Fibroblast of gingiva (primary cell): ENCODE measurements at regions not wholly inside any gene's neighbourhood (a gene's known extent, or its start where the extent isn't known, plus 50 kb on each side); places are given as distances from the start of the nearest gene placed in this dataset.
"Not testable (repeated sequence)": the region's sequence is repeated elsewhere in the genome, so short reads cannot be mapped to it uniquely, and the experiment has no call there.

Source experiments
- DNase-seq: peaks from one replicate; pipeline ENCODE4 v3.0.0-alpha.2; 2011; ENCODE audit warnings: low read depth

DNA sequence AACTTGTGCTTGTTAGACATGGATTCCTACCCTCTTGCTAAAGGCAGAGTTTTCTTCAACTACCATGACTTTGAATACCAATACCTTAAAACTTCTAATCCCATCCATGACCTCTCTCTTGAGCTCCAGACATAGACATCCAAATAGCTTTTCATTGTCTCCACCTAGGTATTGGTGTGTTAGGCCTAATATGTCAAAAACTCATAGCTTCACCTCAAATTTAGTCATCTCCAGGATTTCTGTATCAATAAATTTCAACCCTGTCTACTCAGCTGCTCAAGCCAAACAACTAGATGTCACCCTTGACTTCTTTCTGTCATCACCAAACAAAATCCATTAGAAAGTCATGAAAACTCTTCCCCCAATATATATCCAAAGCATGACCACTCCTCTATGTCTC lies 617.7 kb upstream of the GRIA3 start:
- no peak for DNase-seq

DNA sequence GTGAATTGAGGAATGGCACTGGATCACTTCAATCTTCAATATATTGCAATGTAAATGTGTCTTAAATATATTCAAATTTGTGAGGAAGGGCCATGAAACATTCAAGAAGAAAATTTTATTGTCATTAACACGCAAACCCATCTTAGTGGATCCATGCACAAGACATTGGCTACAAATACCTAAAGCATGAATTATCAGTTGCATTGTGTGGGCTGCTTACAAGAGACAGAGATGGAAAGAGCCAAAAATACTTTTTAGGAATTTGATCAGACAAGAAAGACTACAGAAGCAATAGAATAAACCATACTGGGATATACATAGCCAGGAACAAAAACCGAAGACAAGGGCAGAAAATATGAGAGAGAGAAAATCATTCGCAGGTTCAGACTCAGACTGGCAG lies 616.2 kb upstream of the GRIA3 start:
- DNase-seq, result no peak

DNA sequence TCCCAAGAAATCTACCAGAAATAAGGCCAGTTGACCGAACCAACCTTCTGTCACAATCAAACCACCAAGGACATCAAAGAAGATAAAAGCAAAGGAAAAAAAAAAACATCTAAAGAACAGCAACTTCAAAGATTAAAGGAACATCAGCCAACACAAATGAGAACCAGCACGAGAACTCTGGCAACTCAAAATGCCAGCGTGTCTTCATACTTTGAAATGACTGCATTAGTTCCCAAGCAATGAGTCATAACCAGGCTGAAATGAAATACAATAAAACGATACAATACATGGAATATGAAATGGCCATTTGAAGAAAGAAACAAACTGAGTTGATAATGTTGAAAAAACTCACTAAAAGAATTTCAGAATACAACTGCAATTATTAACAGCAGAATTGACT lies 611.6 kb upstream of the GRIA3 start:
- DNase-seq, result peak; percentile 62

DNA sequence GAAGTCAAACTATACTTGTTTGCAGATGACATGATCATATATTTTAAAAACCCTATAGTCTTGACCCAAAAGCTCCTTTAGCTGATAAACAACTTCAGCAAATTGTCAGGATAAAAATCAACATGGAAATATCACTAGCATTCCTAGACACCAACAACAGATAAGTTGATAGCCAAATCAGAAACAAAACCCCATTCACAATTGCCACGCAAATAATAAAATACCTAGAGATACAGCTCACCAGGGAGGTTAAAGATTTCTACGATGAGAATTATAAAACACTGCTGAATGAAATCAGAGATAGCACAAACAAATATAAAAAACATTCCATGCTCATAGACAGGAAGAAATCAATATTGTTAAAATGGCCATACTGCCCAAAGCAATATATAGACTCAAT lies 605.0 kb upstream of the GRIA3 start:
- DNase-seq, result no peak

DNA sequence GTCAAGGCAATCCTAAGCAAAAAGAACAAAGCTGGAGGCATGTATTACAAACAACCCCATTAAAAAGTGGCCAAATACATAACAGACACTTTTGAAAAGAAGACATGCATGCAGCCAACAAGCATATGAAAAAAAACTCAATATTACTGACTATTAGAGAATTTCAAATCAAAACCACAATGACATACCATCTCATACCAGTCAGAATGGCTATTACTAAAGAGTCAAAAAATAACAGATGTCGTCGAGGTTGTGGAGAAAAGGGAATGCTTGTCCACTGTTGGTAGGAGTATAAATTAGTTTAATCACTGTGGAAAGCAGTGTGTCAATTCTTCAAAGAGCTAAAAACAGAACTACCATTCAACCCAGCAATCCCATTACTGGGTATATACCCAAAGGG lies 604.6 kb upstream of the GRIA3 start:
- peak; percentile 19 for DNase-seq

DNA sequence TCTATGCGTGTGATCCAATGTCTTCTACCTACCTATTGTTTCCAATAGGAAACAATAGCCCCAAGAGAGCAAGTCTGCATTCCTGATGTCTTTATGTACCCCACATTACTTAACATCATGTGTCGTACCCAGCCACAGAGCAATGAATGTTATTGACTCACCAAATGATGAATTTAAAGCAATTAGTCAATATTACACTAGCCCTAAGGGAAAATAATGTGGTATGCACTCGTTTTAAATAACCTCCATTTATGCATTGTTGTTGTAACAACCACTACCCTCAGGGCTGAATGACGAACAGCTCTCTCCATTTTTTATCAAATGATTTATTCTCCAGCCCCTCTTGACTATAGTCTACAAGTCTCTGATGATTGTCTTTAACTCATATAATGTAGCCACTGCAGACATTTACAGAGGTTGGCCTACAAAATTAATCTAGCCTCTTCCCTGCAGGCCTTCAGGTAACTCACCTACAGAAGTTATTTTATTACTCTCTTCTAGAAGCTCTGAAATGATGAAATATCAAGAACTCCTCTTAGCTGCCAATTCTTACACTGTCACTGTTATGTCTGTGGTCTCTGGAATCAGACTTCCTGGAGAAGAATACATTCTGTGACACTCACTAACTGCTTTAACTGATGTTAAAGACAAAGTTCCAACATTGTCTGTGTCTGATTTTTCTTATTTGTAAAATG lies 601.7 kb upstream of the GRIA3 start:
- DNase-seq, result no peak

DNA sequence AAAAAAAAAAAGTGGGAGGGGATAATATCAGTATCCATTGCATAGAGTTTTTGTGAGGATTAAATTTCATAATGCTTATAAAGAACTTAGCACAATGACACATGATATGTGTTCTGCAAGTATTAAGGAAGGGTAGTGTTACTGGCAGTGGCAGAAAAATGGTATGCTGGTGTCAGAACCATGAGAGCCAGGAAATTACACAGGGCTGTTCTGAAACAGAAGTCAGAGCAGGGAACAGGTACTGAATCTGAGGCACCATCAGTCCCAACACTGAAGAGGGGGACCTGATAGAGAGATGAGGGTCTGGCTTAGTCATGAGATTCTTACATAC lies 601.1 kb upstream of the GRIA3 start:
- peak; percentile 51 for DNase-seq

DNA sequence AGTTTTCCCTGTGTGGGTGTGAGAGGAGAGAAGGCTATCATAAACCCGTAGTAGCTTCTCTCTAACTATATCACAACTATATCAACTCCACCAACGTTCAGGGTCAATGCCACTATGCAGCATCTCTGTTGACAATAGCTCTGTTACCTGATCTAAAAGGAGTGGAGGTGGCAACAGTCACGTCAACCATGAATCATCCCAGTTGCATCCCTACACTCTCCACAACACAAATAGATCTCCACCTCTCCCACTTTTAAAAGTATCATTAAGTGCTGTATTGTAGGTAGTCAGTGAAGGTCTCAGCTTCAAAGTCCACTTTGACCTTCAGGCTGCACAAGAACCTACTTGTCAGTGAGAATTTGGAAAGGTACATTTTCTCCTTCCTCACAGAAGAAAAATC lies 600.5 kb upstream of the GRIA3 start:
- no peak for DNase-seq

DNA sequence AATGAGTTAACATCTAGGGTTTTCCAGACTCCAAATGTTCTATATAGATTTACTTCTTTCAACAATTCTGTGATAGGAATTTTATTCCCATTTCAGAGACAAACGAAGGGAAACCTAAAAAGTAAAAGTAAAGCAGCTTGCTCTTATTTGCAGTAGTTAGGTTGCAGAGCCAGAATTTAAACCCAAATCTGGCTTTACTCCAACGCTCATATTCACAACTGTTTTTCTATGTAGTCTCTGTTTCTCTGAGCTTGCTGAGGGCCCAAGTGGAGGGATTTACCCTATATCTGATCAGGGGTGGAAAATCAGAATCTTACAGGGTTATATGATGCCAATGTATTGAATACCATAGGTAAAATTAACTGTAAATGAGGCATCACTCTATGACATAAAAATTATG lies 599.1 kb upstream of the GRIA3 start:
- no peak for DNase-seq

DNA sequence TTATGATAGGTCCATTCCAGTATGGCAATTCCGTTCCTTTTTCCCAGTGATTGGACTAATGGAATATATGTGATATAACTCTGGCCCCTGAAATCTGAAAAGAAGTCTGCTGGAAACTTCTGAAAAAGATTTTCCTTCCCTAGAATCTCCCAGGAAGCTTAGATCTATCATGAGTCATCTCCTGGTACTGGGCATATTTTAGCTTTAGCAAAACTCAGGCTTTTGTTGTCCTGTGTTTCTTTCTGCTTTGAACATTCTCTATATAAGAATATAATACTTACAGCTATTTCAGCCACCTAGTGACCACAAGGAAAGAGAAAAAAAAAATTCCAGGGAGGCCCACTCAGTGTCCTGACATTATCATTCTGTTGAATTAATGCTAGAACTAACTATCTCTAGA lies 597.2 kb upstream of the GRIA3 start:
- no peak for DNase-seq

DNA sequence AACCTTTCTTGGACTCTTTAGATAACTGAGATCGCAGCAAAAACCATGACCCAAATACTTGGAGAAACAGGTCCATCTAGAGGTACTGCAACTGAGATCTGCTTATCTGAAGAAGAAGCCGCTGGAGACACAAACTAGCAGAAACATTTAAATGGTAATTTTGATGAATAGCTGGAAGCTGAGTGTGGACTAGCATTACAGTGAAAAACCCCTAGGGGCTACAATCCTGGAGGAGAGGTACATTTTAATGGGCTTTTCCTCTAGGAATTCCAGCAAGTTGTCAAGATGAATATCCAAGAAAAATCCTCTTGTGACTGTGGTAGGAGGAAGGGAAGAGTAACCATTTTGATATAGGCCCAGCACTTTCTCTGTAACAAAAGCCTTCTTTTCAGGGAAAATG lies 592.5 kb upstream of the GRIA3 start:
- no peak for DNase-seq

DNA sequence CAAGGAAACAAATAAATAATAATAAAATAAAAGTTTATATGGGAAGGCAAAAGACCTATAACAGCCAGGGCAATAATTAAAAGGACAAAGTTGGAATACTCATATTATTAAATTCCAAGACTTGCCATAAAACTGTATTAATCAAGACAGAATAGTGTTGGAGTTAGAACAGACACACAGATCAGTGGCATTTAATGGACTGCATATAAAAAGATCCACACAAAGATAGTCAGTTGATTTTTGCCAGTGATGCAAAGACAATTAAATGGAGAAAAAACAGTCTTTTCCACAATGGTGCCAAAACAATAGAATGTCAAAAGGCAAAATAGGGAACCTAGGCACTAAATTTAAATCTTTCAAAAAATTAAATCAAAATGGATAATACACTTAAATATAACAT lies 587.1 kb upstream of the GRIA3 start:
- no peak for DNase-seq

DNA sequence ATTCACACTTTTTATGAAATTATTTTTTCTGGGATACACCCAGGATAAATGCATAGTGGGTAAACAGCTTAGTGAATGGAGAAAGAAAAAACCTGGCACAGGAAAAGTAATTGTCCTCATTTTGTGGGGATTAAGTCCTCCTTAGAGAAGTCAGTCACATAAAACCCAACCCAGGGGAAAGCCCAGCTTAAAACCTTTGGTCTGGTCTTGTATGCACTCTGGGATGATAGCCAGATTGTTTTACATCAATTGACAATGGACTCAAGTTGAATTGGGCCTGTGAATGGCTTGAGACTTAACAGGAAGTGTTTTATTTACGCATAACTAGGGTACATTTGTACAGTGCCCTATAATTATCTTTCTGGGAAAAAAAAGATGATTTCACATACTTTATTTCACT lies 561.3 kb upstream of the GRIA3 start:
- DNase-seq, result no peak

DNA sequence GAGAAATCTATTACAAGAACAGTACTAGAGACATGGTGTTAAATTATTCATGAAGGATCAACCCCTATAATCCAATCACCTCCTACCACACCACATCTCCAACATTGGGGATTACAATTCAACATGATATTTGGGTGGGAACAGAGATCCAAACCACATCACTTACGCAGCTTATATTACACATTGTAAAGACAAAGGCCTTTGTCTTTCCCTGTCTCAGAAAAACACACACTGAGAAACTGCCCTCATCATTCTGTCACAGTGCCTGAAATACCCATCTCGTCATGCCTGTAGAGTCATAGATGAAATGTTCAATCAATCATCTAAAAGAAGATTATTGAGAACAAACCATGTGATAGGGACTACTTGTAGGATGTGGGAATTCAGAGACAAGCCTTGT lies 558.8 kb upstream of the GRIA3 start:
- DNase-seq, result no peak

DNA sequence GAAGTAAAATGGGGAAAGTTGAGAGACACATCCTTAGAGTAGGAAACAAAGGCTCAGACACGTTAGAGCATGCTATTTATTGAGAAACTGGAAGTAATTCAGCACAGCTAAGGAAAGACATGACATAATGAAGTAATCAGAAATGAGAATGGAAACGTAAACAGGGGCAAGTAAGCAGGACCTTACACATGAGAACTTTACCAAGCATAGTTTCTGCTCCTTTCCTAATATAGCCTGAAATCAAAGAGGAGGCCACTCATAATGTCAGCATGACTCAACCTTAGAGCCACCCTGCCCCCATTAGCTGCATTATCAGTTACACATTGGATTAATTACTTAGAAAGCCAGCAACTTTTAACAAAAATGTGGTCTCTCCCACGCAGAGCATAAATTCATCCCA lies 558.3 kb upstream of the GRIA3 start:
- peak; percentile 89 for DNase-seq

DNA sequence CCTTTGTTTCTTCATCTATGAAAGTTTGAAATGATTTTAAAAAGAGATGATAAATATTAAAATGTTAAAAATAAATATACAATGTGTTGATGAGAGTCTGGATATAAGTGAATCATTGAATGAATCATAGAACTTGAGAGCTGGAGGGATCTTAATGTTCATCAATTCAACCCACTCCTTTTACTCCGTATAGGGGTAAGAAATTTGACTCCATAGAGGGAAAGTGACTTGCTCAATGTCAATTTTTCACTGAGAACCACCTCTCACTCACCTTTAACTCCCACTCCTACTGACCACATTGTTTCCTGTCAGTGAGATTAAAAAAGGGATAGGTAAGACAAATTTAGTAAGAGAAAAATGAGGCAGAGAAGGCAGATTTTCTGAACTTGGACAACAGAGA lies 557.2 kb upstream of the GRIA3 start:
- no peak for DNase-seq

DNA sequence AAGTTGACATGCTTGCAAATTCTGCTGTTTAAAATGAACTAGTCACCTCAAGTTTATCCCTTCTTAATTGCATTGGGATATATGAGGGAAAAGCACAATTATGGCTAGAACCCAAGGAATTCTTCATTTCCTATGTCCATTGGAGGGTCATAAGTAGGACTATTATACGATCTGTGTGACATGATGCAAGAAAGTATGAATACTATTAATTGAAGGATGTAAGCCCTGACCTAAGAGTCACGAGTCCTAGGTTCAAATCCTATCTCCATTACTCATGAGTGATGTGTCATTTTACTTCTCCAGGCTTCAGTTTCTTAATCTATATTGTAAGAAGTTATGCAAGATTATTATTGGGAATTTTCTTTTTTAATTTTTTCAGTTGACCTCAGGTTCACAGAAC lies 542.9 kb upstream of the GRIA3 start:
- DNase-seq, result no peak

DNA sequence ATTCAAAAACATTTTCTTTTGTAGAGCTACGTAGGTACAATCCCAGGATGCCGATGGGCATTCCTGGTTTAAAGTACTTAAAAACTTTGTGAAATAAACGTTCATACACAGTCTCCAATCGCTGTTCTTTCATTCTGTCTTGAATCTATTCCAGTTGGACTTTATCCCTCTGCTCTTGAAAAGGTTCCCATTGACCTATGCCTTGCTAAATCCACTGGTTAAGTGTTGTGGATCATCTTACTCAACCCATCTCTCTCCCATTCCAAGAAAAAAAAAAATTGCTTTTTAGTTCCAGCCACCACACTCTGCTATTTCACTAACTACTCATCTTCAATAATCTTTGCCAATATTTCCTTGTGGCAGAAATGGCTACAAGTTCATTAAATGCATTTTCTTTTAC lies 542.3 kb upstream of the GRIA3 start:
- peak; percentile 65 for DNase-seq

DNA sequence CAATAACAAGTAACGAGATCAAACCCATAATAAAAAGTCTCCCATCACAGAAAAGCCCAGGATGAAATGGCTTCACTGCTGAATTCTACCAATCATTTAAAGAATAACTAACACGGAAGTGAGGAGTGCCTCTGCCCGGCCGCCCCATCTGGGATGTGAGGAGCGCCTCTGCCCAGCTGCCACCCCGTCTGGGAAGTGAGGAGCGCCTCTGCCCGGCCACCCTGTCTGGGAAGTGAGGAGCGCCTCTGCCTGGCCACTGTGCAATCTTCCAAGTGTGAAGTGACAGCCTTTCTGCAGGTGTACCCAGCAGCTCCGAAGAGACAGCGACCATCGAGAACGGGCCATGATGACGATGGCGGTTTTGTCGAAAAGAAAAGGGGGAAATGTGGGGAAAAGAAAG lies 528.8 kb upstream of the GRIA3 start:
- not testable (repeated sequence) for DNase-seq

DNA sequence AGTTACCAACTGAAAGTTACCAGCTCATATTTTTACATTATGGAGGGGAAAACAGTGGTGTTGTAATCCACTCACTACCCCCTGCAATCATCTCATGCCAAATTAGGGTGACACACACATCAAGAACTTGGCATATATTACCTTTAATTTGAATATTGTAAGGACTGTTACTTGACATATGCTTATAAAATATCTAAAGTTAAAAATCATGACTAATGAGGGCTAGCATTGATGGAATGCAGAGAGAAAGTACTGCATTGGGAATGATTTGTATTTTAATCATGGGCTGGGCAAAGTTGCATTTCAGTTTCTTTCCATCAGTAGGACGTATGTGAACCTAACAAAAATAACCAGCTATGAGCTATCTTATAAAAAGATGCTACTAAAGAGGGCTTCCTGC lies 517.5 kb upstream of the GRIA3 start:
- peak; percentile 1 for DNase-seq

DNA sequence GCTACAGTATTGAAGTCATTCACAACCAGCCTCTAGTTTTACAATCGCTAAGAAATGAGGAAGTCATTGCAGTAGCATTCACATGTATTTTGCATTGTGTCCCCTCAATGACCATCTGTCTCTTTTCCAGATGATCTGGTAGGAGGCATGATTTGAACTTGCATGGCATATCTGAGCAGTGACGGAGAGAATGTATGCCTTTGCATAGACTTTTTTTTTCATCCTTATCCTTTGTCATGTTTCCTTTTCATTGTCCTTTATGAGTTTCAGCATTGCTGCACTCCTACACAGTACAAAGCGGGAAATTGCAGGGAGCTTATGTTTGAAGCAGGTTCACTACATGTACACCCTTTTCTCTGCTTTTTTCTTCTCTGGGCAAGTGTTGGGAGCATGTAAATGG lies 516.4 kb upstream of the GRIA3 start:
- DNase-seq, result no peak

DNA sequence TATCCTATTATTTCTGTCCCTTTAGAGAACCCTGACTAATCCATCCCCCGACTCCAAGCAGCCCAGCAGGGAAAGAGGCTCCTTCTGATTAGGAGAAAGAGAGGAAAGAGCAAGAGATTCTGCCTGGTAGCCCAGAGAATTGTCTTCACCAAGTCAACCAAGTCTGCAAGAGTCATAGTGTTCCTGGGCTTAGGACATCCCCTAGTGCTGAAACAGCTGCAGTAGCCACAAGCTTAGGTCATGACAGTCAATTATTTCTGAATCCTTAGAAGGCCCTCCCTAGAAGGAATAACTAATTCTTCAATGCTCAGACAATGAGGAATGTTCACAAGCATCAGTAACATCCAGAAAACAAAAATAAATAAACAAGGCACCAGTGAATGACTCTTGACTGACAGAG lies 480.3 kb upstream of the GRIA3 start:
- DNase-seq, result peak; percentile 3

DNA sequence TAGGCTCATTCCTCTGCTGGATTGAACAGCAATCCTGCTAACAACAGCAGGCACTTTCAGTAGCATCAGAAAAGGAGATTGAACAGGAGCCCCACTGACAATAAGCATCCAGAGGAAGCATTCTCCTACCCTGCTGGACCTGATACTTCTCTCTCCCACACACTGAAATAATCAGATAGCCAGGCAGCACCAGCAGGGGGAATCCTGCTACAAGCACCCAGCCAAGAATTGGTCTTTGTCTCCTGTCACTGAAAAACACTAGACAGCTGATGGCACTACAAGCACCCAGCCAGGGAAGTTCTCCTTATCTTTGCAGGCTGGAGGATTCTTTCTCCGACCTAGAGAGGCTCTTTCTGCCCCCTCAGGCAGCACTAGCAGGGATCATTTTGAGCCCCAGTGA lies 444.3 kb upstream of the GRIA3 start:
- no peak for DNase-seq

DNA sequence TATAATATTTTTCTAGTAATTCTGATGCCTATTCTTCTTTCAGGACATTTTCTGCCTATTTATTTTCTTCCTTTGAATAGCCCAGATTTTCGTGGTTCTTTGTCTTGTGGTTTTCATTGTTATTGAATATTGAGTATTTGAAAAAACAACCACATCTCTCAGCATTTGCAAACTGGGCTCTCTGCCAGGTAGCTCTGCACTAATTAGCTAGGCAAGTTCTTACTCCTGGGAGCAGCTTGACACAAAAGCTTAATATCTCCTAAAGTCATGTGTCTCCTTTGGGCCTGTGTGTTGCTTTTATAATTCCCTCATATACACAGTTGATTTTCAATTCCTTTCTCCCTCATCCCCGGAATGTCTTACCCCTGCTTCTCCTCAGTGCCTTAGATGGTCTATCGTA lies 413.5 kb upstream of the GRIA3 start:
- no peak for DNase-seq

DNA sequence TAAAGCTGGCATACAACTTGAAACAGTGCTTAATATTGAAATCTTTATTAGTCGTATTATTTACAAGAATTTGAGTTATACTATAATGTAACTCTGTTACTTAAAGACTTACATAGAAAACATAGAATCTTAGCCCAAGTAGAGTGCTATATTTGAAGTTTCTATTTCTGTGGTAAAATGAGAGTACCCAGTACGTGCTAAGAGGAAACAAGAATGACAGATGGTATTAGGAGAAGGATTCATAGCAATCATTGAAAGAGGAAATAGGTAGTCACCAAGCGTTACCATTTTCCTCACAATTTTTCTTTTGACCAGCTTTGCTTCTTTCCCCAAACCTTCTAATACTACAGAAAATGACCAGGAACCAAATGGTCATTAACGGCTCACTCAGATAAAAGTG lies 412.1 kb upstream of the GRIA3 start:
- no peak for DNase-seq
